Astrocyte (in vitro differentiated cells and primary cell): ENCODE measurements at regions not wholly inside any gene's neighbourhood (a gene's known extent, or its start where the extent isn't known, plus 50 kb on each side); places are given as distances from the start of the nearest gene placed in this dataset.

Source experiments
- DNase-seq: peaks from one replicate; pipeline ENCODE4 v3.0.0-alpha.2; 2010; ENCODE audit warnings: low read depth
- FAIRE-seq: peaks from 2 replicates; lab custom pipeline; 2011; peaks lifted over from hg19 to GRCh38; lab: Jason Lieb, UNC
- H2AFZ ChIP-seq: 2 replicates; pipeline ENCODE4 v1.6.0; 2012; ENCODE audit warnings: low read depth, low read length, inconsistent platforms
- H3K27ac ChIP-seq: 2 replicates; pipeline ENCODE4 v1.5.1; 2011; ENCODE audit warnings: low read depth, low read length, inconsistent platforms
- H3K27me3 ChIP-seq: 2 replicates; pipeline ENCODE4 v1.6.0; 2011; ENCODE audit warnings: low read length, inconsistent platforms; ENCODE audit not compliant: insufficient read depth
- H3K36me3 ChIP-seq: 2 replicates; pipeline ENCODE4 v1.5.1; 2011; ENCODE audit warnings: low read length, inconsistent platforms; ENCODE audit not compliant: insufficient read depth
- H3K4me1 ChIP-seq: 2 replicates; pipeline ENCODE4 v1.5.1; 2011; ENCODE audit warnings: low read length, inconsistent platforms; ENCODE audit not compliant: insufficient read depth
- H3K4me2 ChIP-seq: 2 replicates; pipeline ENCODE4 v1.6.0; 2012; ENCODE audit warnings: low read length, inconsistent platforms
- H3K4me3 ChIP-seq: 2 replicates; pipeline ENCODE4 v1.5.1; 2011; ENCODE audit warnings: low read depth, mild to moderate bottlenecking, low read length, inconsistent platforms; ENCODE audit not compliant: insufficient read depth
- H3K79me2 ChIP-seq: 2 replicates; pipeline ENCODE4 v1.6.0; 2012; ENCODE audit warnings: mild to moderate bottlenecking, low read length, inconsistent platforms; ENCODE audit not compliant: insufficient read depth
- H3K9ac ChIP-seq: 2 replicates; pipeline ENCODE4 v1.6.0; 2012; ENCODE audit warnings: mild to moderate bottlenecking, low read length, inconsistent platforms
- H3K9me3 ChIP-seq: 2 replicates; pipeline ENCODE4 v1.5.1; 2012; ENCODE audit warnings: low read depth, mild to moderate bottlenecking, low read length, inconsistent platforms; ENCODE audit not compliant: insufficient read depth
- H4K20me1 ChIP-seq: 2 replicates; pipeline ENCODE4 v1.6.0; 2012; ENCODE audit warnings: low read length, inconsistent platforms; ENCODE audit not compliant: insufficient read depth
- H3K27ac Mint-ChIP-seq: one replicate; pipeline ENCODE4 v1.8.0; 2021; ENCODE audit warnings: mild to moderate bottlenecking, mixed read lengths; ENCODE audit not compliant: unreplicated experiment
- H3K27me3 Mint-ChIP-seq: one replicate; pipeline ENCODE4 v1.8.0; 2021; ENCODE audit warnings: low read depth, mixed read lengths; ENCODE audit not compliant: unreplicated experiment
- H3K36me3 Mint-ChIP-seq: one replicate; pipeline ENCODE4 v1.8.0; 2021; ENCODE audit warnings: low read depth, mixed read lengths; ENCODE audit not compliant: unreplicated experiment
- H3K4me1 Mint-ChIP-seq: one replicate; pipeline ENCODE4 v1.8.0; 2021; ENCODE audit warnings: low read depth, mixed read lengths; ENCODE audit not compliant: unreplicated experiment
- H3K4me3 Mint-ChIP-seq: one replicate; pipeline ENCODE4 v1.8.0; 2021; ENCODE audit warnings: mild to moderate bottlenecking, moderate library complexity, mixed read lengths; ENCODE audit not compliant: unreplicated experiment
- H3K9me3 Mint-ChIP-seq: one replicate; pipeline ENCODE4 v1.8.0; 2021; ENCODE audit warnings: mild to moderate bottlenecking, mixed read lengths; ENCODE audit not compliant: unreplicated experiment
- CTCF ChIP-seq: IDR thresholded peaks from 2 replicates; pipeline ENCODE4 v1.5.1; 2011; ENCODE audit warnings: low read depth, mild to moderate bottlenecking, inconsistent platforms, low read length, moderate library complexity; ENCODE audit not compliant: insufficient read depth
- EZH2 ChIP-seq: IDR thresholded peaks from 2 replicates; pipeline ENCODE4 v1.6.1; 2012; ENCODE audit warnings: mild to moderate bottlenecking, low read length, inconsistent platforms; ENCODE audit not compliant: insufficient read depth

GRCh38 chr7:149714081-149714909, 59.1 kb downstream of the ZNF467 start:
- H3K27me3 ChIP-seq, result no peaks in the 10 kb centered on the region
- H3K36me3 ChIP-seq, result no peaks in the 10 kb centered on the region
- H3K27ac Mint-ChIP-seq, result no peak overlapping the region
- no peaks in the 10 kb centered on the region for H3K27me3 Mint-ChIP-seq
- no peaks in the 10 kb centered on the region for H4K20me1 ChIP-seq
- H3K4me2 ChIP-seq, result peak overlapping the region; percentile 95
- H3K79me2 ChIP-seq, result peaks cover 27% of the 10 kb centered on the region
- H3K4me1 ChIP-seq, result peaks cover 15% of the 10 kb centered on the region
- peaks cover 17% of the 10 kb centered on the region for H3K4me1 Mint-ChIP-seq
- H2AFZ ChIP-seq, result peak overlapping the region; percentile 98
- FAIRE-seq, result no peak
- TF ChIP-seq EZH2 (no peak), CTCF (no peak)
- peak overlapping the region; percentile 65 for H3K9ac ChIP-seq
- peak overlapping the region; percentile 69 for H3K4me3 ChIP-seq
- no peak overlapping the region for H3K27ac ChIP-seq
- DNase-seq, result peak; percentile 56
- H3K4me3 Mint-ChIP-seq, result peak overlapping the region; percentile 71
- peaks cover 1% of the 10 kb centered on the region for H3K9me3 ChIP-seq
- H3K36me3 Mint-ChIP-seq, result peaks cover 10% of the 10 kb centered on the region
- H3K9me3 Mint-ChIP-seq, result peaks cover 20% of the 10 kb centered on the region

- Histone ChIP-seq H3K9ac (no peak overlapping the region), H2AFZ (peak overlapping the region; percentile 98), H3K36me3 (no peaks in the 10 kb centered on the region), H3K27me3 (no peaks in the 10 kb centered on the region), H3K4me3 (no peak overlapping the region), H3K9me3 (peaks cover 3% of the 10 kb centered on the region), H3K4me2 (peak overlapping the region; percentile 95), H3K4me1 (peaks cover 11% of the 10 kb centered on the region), H3K79me2 (peaks cover 27% of the 10 kb centered on the region), H4K20me1 (no peaks in the 10 kb centered on the region), H3K27ac (no peak overlapping the region)
- peaks cover 21% of the 10 kb centered on the region for H3K9me3 Mint-ChIP-seq
- FAIRE-seq, result no peak
- no peak overlapping the region for H3K27ac Mint-ChIP-seq
- peak overlapping the region; percentile 67 for H3K4me3 Mint-ChIP-seq
- no peaks in the 10 kb centered on the region for H3K27me3 Mint-ChIP-seq
- DNase-seq, result no peak
- H3K4me1 Mint-ChIP-seq, result peaks cover 15% of the 10 kb centered on the region
- peaks cover 7% of the 10 kb centered on the region for H3K36me3 Mint-ChIP-seq
- TF ChIP-seq EZH2, result no peak
- no peak for TF ChIP-seq CTCF
Observed at GRCh38 chr7:149713731-149714068, 59.7 kb downstream of the ZNF467 start.

- DNase-seq (no peak), FAIRE-seq (no peak)
- Histone ChIP-seq H3K4me2 (no peak overlapping the region), H3K9ac (no peak overlapping the region), H3K4me1 (peaks cover 10% of the 10 kb centered on the region), H3K27me3 (no peaks in the 10 kb centered on the region), H2AFZ (no peak overlapping the region), H3K36me3 (no peaks in the 10 kb centered on the region), H3K27ac (no peak overlapping the region), H3K9me3 (peaks cover 3% of the 10 kb centered on the region), H3K79me2 (peaks cover 27% of the 10 kb centered on the region), H4K20me1 (no peaks in the 10 kb centered on the region), H3K4me3 (no peak overlapping the region)
- H3K4me3 Mint-ChIP-seq, result peak overlapping the region; percentile 67
- H3K4me1 Mint-ChIP-seq, result peaks cover 15% of the 10 kb centered on the region
- no peak for TF ChIP-seq EZH2
- TF ChIP-seq CTCF, result no peak
- H3K27me3 Mint-ChIP-seq, result no peaks in the 10 kb centered on the region
- H3K36me3 Mint-ChIP-seq, result peaks cover 5% of the 10 kb centered on the region
- H3K27ac Mint-ChIP-seq, result no peak overlapping the region
- H3K9me3 Mint-ChIP-seq, result peaks cover 22% of the 10 kb centered on the region
Observed at GRCh38 chr7:149713061-149713730, 60.2 kb downstream of the ZNF467 start.
